Thyroid gland (tissue), 4 donors: ENCODE measurements at regions not wholly inside any gene's neighbourhood (a gene's known extent, or its start where the extent isn't known, plus 50 kb on each side); places are given as distances from the start of the nearest gene placed in this dataset.

Experiments
- POLR2A ChIP-seq, 2 donors: fragments of 450-650 bp; IDR thresholded peaks; one replicate each; pipeline ENCODE4 v1.6.1; 2017; ENCODE audit warnings: antibody characterized with exemption in 2 of 2, mild to moderate bottlenecking in 2 of 2, moderate library complexity in 1 of 2
- TF ChIP-seq, protein P1 (sequence below), 6 experiments: fragments of 200-600 bp in 3 of 6; fragments of 450-650 bp in 3 of 6; sonication (generic) in 3 of 6; IDR thresholded peaks; one replicate each; pipeline ENCODE4 v1.5.1; 2016 to 2019; ENCODE audit warnings: antibody characterized with exemption in 6 of 6, mild to moderate bottlenecking in 2 of 6, inconsistent platforms in 1 of 6, moderate library complexity in 1 of 6

- TF ChIP-seq, protein P1, sequence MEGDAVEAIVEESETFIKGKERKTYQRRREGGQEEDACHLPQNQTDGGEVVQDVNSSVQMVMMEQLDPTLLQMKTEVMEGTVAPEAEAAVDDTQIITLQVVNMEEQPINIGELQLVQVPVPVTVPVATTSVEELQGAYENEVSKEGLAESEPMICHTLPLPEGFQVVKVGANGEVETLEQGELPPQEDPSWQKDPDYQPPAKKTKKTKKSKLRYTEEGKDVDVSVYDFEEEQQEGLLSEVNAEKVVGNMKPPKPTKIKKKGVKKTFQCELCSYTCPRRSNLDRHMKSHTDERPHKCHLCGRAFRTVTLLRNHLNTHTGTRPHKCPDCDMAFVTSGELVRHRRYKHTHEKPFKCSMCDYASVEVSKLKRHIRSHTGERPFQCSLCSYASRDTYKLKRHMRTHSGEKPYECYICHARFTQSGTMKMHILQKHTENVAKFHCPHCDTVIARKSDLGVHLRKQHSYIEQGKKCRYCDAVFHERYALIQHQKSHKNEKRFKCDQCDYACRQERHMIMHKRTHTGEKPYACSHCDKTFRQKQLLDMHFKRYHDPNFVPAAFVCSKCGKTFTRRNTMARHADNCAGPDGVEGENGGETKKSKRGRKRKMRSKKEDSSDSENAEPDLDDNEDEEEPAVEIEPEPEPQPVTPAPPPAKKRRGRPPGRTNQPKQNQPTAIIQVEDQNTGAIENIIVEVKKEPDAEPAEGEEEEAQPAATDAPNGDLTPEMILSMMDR (IDR thresholded peaks at IDR 0.05), result no peak
- no peak for TF ChIP-seq POLR2A (IDR thresholded peaks at IDR 0.05)
Measured at GRCh38 chr9:26357803-26358344, 534.7 kb downstream of the CAAP1 start.
